GM10266 (cell line): ENCODE measurements at regions not wholly inside any gene's neighbourhood (a gene's known extent, or its start where the extent isn't known, plus 50 kb on each side); places are given as distances from the start of the nearest gene placed in this dataset.

Source experiments
- DNase-seq: peaks from one replicate; pipeline ENCODE4 v3.0.0; 2012; ENCODE audit errors: extremely low spot score
- TF ChIP-seq, protein P1 (sequence below): IDR thresholded peaks from 2 replicates; pipeline ENCODE4 v1.5.1; 2012; ENCODE audit warnings: mild to moderate bottlenecking, low read depth; ENCODE audit not compliant: control insufficient read depth, insufficient read depth; ENCODE audit errors: missing control alignments

DNA sequence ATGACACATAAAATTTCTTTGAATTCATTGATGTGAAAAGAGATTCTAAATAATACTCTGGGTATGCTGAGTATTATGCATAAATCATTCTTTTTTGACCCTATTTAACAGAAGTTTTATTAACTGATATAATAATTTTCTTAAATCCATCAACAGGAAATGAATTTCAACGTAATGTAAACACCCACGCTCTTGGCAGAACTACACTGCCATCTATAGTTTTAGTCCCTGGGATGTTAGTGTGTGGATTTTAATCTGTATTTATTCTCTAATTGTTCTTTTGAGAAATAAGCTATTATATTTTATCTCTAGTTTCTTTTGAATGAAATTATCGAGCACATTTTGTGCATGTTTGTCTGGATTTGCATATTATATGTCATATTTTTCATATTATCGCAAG, 666.8 kb upstream of the NDST4 start:
- TF ChIP-seq, protein P1, sequence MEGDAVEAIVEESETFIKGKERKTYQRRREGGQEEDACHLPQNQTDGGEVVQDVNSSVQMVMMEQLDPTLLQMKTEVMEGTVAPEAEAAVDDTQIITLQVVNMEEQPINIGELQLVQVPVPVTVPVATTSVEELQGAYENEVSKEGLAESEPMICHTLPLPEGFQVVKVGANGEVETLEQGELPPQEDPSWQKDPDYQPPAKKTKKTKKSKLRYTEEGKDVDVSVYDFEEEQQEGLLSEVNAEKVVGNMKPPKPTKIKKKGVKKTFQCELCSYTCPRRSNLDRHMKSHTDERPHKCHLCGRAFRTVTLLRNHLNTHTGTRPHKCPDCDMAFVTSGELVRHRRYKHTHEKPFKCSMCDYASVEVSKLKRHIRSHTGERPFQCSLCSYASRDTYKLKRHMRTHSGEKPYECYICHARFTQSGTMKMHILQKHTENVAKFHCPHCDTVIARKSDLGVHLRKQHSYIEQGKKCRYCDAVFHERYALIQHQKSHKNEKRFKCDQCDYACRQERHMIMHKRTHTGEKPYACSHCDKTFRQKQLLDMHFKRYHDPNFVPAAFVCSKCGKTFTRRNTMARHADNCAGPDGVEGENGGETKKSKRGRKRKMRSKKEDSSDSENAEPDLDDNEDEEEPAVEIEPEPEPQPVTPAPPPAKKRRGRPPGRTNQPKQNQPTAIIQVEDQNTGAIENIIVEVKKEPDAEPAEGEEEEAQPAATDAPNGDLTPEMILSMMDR = no peak
- DNase-seq = no peak

DNA sequence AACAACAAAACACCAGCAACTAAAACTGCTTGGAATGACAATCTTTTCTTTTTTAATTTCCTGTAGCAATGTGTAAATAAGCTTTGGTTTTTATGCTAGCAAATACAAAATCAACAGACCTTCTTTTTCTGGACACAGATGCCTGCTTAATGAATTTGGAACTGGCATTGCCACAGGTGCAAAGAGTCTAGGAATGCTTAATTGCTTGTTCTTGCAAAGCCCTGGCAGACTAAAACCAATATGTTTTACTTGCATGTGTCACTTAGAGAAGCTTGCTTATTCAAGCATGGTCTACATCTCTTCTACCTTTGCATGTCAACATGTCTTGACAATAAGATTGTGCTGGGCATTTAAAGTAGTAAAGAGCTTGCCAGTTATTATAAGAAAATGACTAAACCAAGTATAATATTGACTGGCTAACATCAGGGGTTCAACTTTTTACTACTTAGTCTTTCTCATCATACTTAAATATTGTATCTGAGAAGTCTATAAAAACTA, 656.7 kb upstream of the NDST4 start:
- DNase-seq = no peak
- TF ChIP-seq, protein P1 = no peak

DNA sequence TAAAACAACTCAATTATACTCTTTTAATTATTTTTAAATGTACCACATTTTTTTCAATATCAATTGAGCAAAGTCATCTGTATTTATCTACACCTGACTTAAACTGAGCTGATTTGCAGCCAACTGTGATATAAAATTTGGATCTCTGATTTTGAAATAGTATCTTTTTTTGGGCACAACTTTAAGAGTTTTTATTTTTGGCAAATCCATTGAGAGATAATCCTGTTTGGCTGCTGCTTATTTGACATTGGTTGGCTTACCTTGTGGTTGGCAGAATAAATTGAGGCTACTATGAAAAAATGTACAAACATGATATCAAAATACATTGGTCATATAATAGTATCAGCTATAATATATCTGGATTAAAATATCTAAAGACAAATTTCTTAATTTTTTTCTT, 656.0 kb upstream of the NDST4 start:
- DNase-seq = no peak
- TF ChIP-seq, protein P1 = no peak

DNA sequence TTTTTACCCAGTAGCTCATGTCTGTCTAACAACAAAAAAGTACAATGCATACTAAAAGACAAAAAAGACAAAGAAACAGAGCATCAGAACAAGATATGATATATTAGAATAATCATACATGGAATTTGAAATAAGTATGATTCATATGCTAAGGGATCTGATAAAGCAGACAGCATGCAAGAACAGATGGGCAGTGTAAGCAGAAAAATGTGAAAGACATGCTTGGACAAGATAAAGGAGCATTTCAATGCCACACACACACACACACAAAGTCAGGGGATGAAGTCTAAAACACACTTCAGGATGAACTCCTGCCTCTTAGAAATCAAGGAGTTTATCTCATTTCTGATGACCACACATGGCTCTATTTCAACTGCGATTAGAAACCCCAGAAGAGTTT, 649.6 kb upstream of the NDST4 start:
- TF ChIP-seq, protein P1 = no peak
- no peak for DNase-seq

DNA sequence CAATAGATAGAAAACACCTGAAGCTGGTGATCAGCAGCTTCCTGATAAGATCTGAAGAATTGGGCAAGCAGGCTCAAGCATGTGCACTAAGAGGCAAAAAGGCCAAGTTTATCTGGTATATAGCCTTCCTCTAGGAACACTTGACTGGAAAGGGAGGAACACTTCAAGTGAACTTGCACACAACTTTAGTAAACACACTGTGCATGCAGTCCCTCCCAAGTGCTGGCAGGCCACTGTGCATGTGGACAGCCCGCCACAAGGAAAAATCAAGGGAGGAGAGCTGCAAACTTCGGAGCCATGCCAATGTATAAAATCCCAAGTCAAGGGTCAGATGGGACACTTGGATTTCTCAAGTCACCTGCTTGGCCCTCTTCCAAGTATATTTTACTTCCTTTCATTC, 645.8 kb upstream of the NDST4 start:
- DNase-seq = no peak
- TF ChIP-seq, protein P1 = no peak

DNA sequence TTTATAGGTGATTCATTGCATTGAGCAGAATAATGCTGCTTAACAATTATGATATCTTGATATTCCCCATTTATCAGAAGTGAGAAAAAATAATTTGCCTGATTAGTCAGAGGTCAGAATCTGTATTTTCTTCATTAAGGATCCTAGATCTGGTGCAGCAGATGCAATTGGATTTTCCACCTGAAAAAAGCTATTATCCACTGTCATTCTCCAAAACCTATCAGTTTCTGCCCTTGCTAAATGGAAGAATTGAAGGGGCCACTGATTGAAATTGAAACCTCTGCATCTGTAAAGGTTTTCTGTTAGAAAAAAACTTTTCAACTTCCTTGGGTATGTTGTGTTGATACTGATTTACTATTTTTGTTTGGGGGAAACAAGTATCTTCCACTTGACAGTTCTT, 636.0 kb upstream of the NDST4 start:
- TF ChIP-seq, protein P1 = no peak

DNA sequence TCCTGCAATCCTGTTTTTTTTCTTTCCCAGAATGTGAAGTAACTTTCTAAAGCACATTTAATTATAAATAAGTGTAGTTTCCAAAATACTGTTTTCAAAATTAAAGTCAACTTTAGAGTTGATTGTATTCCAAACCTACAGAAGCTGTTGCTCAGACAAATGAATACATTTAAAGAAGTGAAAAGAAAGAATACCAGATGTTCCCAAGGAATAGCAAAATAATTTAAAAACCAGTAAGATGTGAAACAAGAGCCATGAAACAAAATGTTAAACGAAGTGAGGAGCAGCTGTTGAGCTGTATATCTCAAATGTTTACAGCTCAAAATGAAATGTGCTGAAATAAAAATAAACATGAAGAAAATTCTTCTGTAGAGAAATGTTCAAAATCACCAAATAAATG, 627.4 kb upstream of the NDST4 start:
- TF ChIP-seq, protein P1 = no peak
- no peak for DNase-seq

More for the DNA sequence above, 636.0 kb upstream of the NDST4 start:
- DNase-seq = no peak
